ENCODE measurements at regions not wholly inside any gene's neighbourhood (a gene's known extent, or its start where the extent isn't known, plus 50 kb on each side); places are given as distances from the start of the nearest gene placed in this dataset.

- TF ChIP-seq CTCF (conservative IDR thresholded peaks at IDR 0.05) (no peak), ZFX (IDR thresholded peaks at IDR 0.05) (no peak)
Measured at GRCh38 chr1:119253366-119253765, 112.9 kb upstream of the WARS2 start.
